ENCODE measurements at regions not wholly inside any gene's neighbourhood (a gene's known extent, or its start where the extent isn't known, plus 50 kb on each side); places are given as distances from the start of the nearest gene placed in this dataset.

- no peak for FAIRE-seq
Observed at GRCh38 chr11:116527180-116527991, 245.4 kb downstream of the BUD13 start.

DNA sequence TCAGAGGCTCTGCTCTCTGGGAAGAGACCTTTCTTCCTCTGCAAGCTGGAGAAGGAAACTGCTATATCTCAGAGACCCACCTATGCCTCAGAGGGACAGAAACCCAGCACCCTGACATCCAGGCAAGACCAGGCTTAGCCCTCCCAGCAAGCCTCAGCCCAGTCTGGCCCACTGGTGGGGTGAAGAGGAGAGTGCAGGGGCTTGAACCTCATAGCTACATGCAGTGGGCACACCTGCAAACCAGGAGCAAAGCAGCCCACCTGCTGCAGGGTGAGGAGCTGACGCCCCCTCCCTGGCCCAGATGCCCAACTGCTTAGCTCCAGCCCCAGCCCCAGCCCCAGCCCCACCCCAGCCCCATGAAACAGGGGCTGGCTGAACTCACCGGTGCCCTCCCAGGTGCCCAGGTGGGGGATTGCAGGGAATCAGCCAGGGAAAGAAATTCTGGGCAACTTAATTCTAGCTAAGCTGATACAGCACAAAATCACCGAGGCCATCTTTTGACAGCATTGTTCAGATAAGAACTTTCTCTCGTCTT, 246.8 kb downstream of the BUD13 start:
- FAIRE-seq: no peak

DNA sequence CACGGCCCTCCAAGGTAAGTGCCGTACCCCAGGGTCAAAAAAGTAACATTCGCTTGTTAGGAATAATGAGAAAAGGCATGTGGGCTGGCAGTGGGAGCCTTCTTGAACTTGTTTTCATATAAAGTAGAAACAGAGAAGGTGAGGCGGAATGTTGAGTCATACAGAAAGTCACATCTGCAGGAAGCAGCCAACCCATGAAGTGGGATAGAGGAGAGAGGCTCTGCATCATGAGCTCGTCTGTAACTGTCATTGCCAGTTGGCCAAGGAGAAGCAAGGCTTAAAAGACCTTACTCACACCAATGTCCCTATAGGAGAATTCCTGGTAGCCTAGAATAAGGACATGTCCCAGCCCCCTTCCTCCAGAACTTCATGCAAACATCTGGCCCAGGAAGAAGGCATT, 253.3 kb downstream of the BUD13 start:
- no peak for FAIRE-seq

- FAIRE-seq: no peak
Observed at GRCh38 chr11:116518141-116518540, 254.6 kb downstream of the BUD13 start.

DNA sequence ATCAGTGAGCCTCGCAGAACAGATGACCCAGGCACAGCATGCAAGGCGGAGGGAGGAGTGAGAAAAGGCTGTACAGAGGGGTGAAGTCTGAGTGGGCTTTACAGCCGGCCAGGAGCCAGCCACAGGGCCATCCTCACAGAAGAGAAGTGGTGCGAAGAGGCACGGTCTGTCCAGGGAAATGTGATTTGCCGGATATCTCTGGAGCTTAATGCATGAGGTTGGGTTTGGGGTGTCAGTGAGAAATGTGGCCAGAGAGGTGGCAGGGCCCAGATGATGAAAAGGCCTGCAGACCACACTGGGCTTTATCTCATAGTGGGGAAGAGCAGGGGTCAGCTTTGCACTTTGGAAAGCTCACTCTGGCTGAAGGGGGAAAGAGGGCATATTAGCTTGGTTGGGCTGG, 255.2 kb downstream of the BUD13 start:
- no peak for FAIRE-seq

GRCh38 chr11:116517077-116517476, 255.7 kb downstream of the BUD13 start:
- no peak for FAIRE-seq

GRCh38 chr11:116515664-116516184, 257.1 kb downstream of the BUD13 start:
- no peak for FAIRE-seq

DNA sequence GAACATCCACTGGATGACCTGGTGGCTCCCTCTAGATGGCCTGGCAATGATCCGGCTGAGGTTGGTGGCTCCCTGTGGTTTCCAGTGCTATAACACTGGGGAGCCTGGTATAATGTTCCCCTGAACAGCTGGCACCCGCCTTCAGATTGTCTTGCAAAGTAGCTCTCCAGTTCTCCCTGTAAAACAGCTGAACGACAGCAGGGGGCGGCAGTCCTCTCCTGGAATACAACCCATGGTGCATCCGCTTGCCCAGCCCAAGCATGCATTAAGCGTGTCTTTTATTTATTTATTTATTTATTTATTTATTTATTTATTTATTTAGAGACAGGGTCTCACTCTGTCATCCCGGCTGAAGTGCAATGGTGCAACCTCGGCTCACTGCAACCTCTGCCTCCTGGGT, 258.9 kb downstream of the BUD13 start:
- FAIRE-seq: no peak

- FAIRE-seq: no peak
Observed at GRCh38 chr11:116513278-116513823, 259.4 kb downstream of the BUD13 start.

GRCh38 chr11:116512841-116513240, 259.9 kb downstream of the BUD13 start:
- no peak for FAIRE-seq

DNA sequence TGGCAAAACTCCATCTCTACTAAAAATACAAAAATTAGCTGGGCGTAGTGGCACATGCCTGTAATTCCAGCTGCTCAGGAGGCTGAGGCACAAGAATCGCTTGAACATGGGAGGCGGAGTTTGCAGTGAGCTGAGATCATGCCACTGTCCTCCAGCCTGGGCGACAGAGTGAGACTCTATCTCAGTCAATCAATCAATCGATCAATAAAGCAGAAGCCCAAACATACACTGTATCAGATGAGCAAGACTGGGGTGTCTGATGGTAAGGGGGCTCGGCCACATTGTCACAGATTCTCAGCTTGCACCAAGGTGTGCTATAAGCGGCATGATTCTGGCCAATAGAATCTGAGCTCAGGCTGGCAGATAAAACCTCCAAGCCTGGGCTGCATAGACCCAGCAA, 261.1 kb downstream of the BUD13 start:
- no peak for FAIRE-seq

GRCh38 chr11:116510886-116511650, 261.7 kb downstream of the BUD13 start:
- no peak for FAIRE-seq

DNA sequence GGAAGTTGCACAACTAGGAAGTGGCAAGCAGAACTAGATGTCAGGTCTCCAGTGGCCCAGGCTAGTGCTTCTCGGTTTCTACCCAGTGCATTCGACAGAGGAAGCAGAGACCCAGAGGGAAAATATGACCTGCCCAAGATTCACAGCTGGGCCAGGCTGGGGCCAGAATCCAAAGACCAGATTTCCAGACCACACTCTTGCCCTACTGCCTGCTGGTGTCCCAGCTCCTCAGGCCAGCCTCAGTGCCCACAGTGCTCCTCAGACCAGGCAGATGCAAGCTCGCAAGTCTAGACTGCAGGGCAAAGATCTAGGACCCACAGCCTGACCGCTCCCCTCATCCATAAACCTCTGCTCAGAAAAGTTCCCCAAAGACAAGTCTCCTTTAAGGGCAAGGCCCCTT, 262.6 kb downstream of the BUD13 start:
- FAIRE-seq: no peak

DNA sequence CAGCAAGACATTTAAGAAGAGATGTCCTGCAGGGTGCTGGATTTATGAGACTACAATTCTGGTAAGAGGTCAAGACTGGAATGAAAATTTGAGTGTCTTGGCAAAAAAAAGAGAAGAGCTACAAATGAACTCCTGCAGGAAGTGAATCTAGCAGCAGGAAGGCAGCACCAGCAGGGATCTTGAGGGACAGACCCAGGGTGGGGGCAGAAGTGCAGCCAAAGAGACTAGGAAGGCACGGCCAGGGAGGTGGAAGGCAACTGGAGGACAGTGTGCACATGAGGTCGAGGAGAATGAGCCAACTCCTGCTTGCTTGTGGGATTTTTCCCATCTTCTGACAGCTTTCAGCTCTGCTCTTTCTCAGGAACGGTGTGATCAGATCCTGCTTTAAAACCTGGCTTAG, 263.2 kb downstream of the BUD13 start:
- no peak for FAIRE-seq

GRCh38 chr11:116507849-116508695, 264.7 kb downstream of the BUD13 start:
- no peak for FAIRE-seq

GRCh38 chr11:116507016-116507415, 265.8 kb downstream of the BUD13 start:
- no peak for FAIRE-seq

DNA sequence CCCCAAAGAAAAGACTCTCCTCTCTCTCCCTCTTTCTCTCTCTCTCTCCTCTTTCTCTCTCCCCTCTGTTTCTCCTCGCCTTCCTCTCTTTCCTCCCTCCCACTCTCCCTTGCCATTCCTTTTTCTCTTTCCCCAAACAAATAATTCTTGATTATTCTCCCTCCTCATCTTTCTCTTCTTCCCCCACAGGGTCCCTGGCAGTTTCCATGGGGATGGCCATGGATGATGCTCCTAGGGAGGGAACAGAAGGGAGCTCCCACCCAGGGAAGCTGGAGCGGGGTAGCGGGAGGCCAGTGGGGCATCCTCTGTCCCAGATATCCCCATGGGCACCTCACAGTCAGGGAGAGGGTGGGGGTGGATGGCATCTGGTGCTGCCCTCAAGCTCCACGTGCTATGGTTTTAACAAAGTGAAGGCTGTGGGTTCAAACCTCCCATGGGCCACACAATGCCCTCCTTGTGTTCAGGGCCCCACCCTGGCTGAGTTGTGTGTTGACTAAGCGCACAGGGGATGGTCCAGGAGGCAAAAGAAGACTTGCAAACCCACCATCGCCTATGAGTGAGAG, 266.4 kb downstream of the BUD13 start:
- no peak for FAIRE-seq

GRCh38 chr11:116505298-116506262, 267.2 kb downstream of the BUD13 start:
- FAIRE-seq: no peak

DNA sequence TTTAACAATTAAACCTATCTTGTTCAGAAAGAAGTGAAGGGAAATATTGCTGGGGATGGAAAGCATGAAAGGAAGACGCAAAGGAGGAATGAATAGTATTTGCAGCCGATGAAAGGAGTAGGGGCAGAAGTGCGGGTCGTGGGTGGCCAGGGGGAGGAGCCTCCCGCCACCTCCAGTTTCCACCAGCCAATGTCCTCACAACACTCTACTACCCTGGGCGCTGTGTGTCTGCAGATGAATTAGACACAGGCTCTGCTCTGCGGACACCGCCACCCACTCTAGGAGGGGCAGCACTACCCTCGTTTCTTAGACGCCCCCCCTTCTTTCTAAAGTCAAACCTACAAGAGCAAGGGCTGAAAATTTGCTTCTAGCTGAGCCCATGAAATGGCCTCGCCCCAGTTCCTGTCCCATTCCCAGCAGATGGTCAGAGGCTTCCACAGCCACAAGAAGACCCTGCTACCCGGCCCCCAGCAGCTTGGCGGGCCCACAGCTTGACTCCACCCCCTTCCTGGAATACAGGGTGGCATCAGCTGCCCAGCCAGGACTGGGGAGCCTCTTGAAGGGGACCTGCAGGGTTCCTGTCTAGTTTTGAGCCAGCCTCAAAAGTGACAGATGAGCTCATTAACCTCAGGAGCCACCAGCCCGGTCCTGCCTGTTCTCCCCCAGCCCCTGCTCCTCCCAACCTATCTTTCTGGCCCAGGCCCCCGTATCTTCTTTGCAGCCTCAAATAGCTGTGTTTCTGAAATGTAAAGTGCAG, 268.1 kb downstream of the BUD13 start:
- no peak for FAIRE-seq

Measured in islet of Langerhans (tissue), 1 donor.